ENCODE measurements at regions not wholly inside any gene's neighbourhood (a gene's known extent, or its start where the extent isn't known, plus 50 kb on each side); places are given as distances from the start of the nearest gene placed in this dataset.

- H3K14ac ChIP-seq (ENCODE audit: low read length) = no peak overlapping the region
- no peak overlapping the region for H2BK12ac ChIP-seq (ENCODE audit: low read length)
- H3K4me3 ChIP-seq (ENCODE audit: low read depth, low read length) = no peak overlapping the region
- no peak overlapping the region for H3K23ac ChIP-seq (ENCODE audit: low read length)
- H2AFZ ChIP-seq (ENCODE audit: insufficient read depth, low read length, poor library complexity) = no peak overlapping the region
- no peak overlapping the region for H3K4ac ChIP-seq (ENCODE audit: low read depth, low read length)
- H3K27me3 ChIP-seq (ENCODE audit: insufficient read depth, low read length) = no peaks in the 10 kb centered on the region
- no peak for DNase-seq
- H4K8ac ChIP-seq (ENCODE audit: low read depth, low read length) = no peak overlapping the region
- H4K12ac ChIP-seq (ENCODE audit: low read depth, low read length) = no peak overlapping the region
- H3K4me1 ChIP-seq (ENCODE audit: control insufficient read depth in 1 of 2, insufficient read depth in 2 of 2, low read length in 2 of 2) = no peaks in the 10 kb centered on the region
- no peaks in the 10 kb centered on the region for H3K9me3 ChIP-seq (ENCODE audit: insufficient read depth, low read depth, low read length)
- no peak overlapping the region for H2BK5ac ChIP-seq (ENCODE audit: low read depth, low read length, poor library complexity)
- no peak overlapping the region for H4K91ac ChIP-seq (ENCODE audit: low read depth, low read length)
- no peak overlapping the region for H2BK120ac ChIP-seq (ENCODE audit: insufficient read depth, low read length, poor library complexity)
- WGBS (ENCODE audit: extremely low coverage, insufficient coverage, insufficient read length) = no CpG with 5 or more reads among the region's 2 CpGs
- H3K27ac ChIP-seq (ENCODE audit: low read depth, low read length) = no peak overlapping the region
- no peaks in the 10 kb centered on the region for H3K79me1 ChIP-seq (ENCODE audit: low read length)
- no peak overlapping the region for H3K9ac ChIP-seq (ENCODE audit: low read length)
- H3K4me2 ChIP-seq (ENCODE audit: low read length) = no peak overlapping the region
- H3K79me2 ChIP-seq (ENCODE audit: control insufficient read depth, insufficient read depth, low read length, poor library complexity) = no peaks in the 10 kb centered on the region
- H2AK5ac ChIP-seq (ENCODE audit: low read length) = no peak overlapping the region
- no peaks in the 10 kb centered on the region for H3K36me3 ChIP-seq (ENCODE audit: control insufficient read depth in 1 of 2, insufficient read depth in 2 of 2, low read length in 2 of 2)
- no peak overlapping the region for H3K18ac ChIP-seq (ENCODE audit: low read length)
Observed at GRCh38 chr10:83955406-83955805, 183.9 kb upstream of the GHITM start.

GRCh38 chr10:83957168-83957947 lies 182.0 kb upstream of the GHITM start:
- Histone ChIP-seq H3K23ac (ENCODE audit: low read length) (no peak overlapping the region), H3K14ac (ENCODE audit: low read length) (no peak overlapping the region), H2BK120ac (ENCODE audit: insufficient read depth, low read length, poor library complexity) (no peak overlapping the region), H3K4me3 (ENCODE audit: low read depth, low read length) (no peak overlapping the region), H3K4me2 (ENCODE audit: low read length) (no peak overlapping the region), H3K79me1 (ENCODE audit: low read length) (no peaks in the 10 kb centered on the region), H3K36me3 (ENCODE audit: control insufficient read depth in 1 of 2, insufficient read depth in 2 of 2, low read length in 2 of 2) (no peaks in the 10 kb centered on the region), H2AFZ (ENCODE audit: insufficient read depth, low read length, poor library complexity) (no peak overlapping the region), H4K8ac (ENCODE audit: low read depth, low read length) (no peak overlapping the region), H3K18ac (ENCODE audit: low read length) (no peak overlapping the region), H4K12ac (ENCODE audit: low read depth, low read length) (no peak overlapping the region), H2AK5ac (ENCODE audit: low read length) (no peak overlapping the region), H3K4me1 (ENCODE audit: control insufficient read depth in 1 of 2, insufficient read depth in 2 of 2, low read length in 2 of 2) (no peaks in the 10 kb centered on the region), H3K9me3 (ENCODE audit: insufficient read depth, low read depth, low read length) (no peaks in the 10 kb centered on the region), H2BK12ac (ENCODE audit: low read length) (no peak overlapping the region), H2BK5ac (ENCODE audit: low read depth, low read length, poor library complexity) (no peak overlapping the region), H4K91ac (ENCODE audit: low read depth, low read length) (no peak overlapping the region), H3K27me3 (ENCODE audit: insufficient read depth, low read length) (no peaks in the 10 kb centered on the region), H3K27ac (ENCODE audit: low read depth, low read length) (no peak overlapping the region), H3K4ac (ENCODE audit: low read depth, low read length) (no peak overlapping the region), H3K9ac (ENCODE audit: low read length) (no peak overlapping the region), H3K79me2 (ENCODE audit: control insufficient read depth, insufficient read depth, low read length, poor library complexity) (no peaks in the 10 kb centered on the region)
- DNase-seq = no peak
- no CpG with 5 or more reads among the region's 4 CpGs for WGBS (ENCODE audit: extremely low coverage, insufficient coverage, insufficient read length)

GRCh38 chr10:83959328-83959727 lies 180.0 kb upstream of the GHITM start:
- no peak overlapping the region for H2AFZ ChIP-seq (ENCODE audit: insufficient read depth, low read length, poor library complexity)
- H3K36me3 ChIP-seq (ENCODE audit: control insufficient read depth in 1 of 2, insufficient read depth in 2 of 2, low read length in 2 of 2) = no peaks in the 10 kb centered on the region
- no peaks in the 10 kb centered on the region for H3K9me3 ChIP-seq (ENCODE audit: insufficient read depth, low read depth, low read length)
- H3K18ac ChIP-seq (ENCODE audit: low read length) = no peak overlapping the region
- no peak overlapping the region for H4K8ac ChIP-seq (ENCODE audit: low read depth, low read length)
- no peaks in the 10 kb centered on the region for H3K79me2 ChIP-seq (ENCODE audit: control insufficient read depth, insufficient read depth, low read length, poor library complexity)
- no peak overlapping the region for H3K4ac ChIP-seq (ENCODE audit: low read depth, low read length)
- H4K91ac ChIP-seq (ENCODE audit: low read depth, low read length) = no peak overlapping the region
- H2BK120ac ChIP-seq (ENCODE audit: insufficient read depth, low read length, poor library complexity) = no peak overlapping the region
- no peak overlapping the region for H4K12ac ChIP-seq (ENCODE audit: low read depth, low read length)
- H3K14ac ChIP-seq (ENCODE audit: low read length) = no peak overlapping the region
- H3K23ac ChIP-seq (ENCODE audit: low read length) = no peak overlapping the region
- no peak overlapping the region for H3K9ac ChIP-seq (ENCODE audit: low read length)
- no peaks in the 10 kb centered on the region for H3K27me3 ChIP-seq (ENCODE audit: insufficient read depth, low read length)
- DNase-seq = no peak
- no peaks in the 10 kb centered on the region for H3K4me1 ChIP-seq (ENCODE audit: control insufficient read depth in 1 of 2, insufficient read depth in 2 of 2, low read length in 2 of 2)
- no peak overlapping the region for H3K4me3 ChIP-seq (ENCODE audit: low read depth, low read length)
- no CpG with 5 or more reads among the region's 3 CpGs for WGBS (ENCODE audit: extremely low coverage, insufficient coverage, insufficient read length)
- H3K4me2 ChIP-seq (ENCODE audit: low read length) = no peak overlapping the region
- no peak overlapping the region for H3K27ac ChIP-seq (ENCODE audit: low read depth, low read length)
- H2AK5ac ChIP-seq (ENCODE audit: low read length) = no peak overlapping the region
- no peak overlapping the region for H2BK12ac ChIP-seq (ENCODE audit: low read length)
- no peak overlapping the region for H2BK5ac ChIP-seq (ENCODE audit: low read depth, low read length, poor library complexity)
- no peaks in the 10 kb centered on the region for H3K79me1 ChIP-seq (ENCODE audit: low read length)

- H3K4ac ChIP-seq (ENCODE audit: low read depth, low read length) = no peak overlapping the region
- no peak overlapping the region for H2BK5ac ChIP-seq (ENCODE audit: low read depth, low read length, poor library complexity)
- no peaks in the 10 kb centered on the region for H3K4me1 ChIP-seq (ENCODE audit: control insufficient read depth in 1 of 2, insufficient read depth in 2 of 2, low read length in 2 of 2)
- no peak overlapping the region for H2AFZ ChIP-seq (ENCODE audit: insufficient read depth, low read length, poor library complexity)
- no peak overlapping the region for H4K12ac ChIP-seq (ENCODE audit: low read depth, low read length)
- no peak overlapping the region for H4K8ac ChIP-seq (ENCODE audit: low read depth, low read length)
- H3K9me3 ChIP-seq (ENCODE audit: insufficient read depth, low read depth, low read length) = no peaks in the 10 kb centered on the region
- H2AK5ac ChIP-seq (ENCODE audit: low read length) = no peak overlapping the region
- H3K18ac ChIP-seq (ENCODE audit: low read length) = no peak overlapping the region
- no peaks in the 10 kb centered on the region for H3K79me1 ChIP-seq (ENCODE audit: low read length)
- H3K23ac ChIP-seq (ENCODE audit: low read length) = no peak overlapping the region
- no CpG with 5 or more reads among the region's 1 CpG for WGBS (ENCODE audit: extremely low coverage, insufficient coverage, insufficient read length)
- H3K27ac ChIP-seq (ENCODE audit: low read depth, low read length) = no peak overlapping the region
- no peak overlapping the region for H2BK120ac ChIP-seq (ENCODE audit: insufficient read depth, low read length, poor library complexity)
- H3K27me3 ChIP-seq (ENCODE audit: insufficient read depth, low read length) = no peaks in the 10 kb centered on the region
- no peak overlapping the region for H3K4me2 ChIP-seq (ENCODE audit: low read length)
- no peaks in the 10 kb centered on the region for H3K36me3 ChIP-seq (ENCODE audit: control insufficient read depth in 1 of 2, insufficient read depth in 2 of 2, low read length in 2 of 2)
- DNase-seq = no peak
- no peak overlapping the region for H3K14ac ChIP-seq (ENCODE audit: low read length)
- no peaks in the 10 kb centered on the region for H3K79me2 ChIP-seq (ENCODE audit: control insufficient read depth, insufficient read depth, low read length, poor library complexity)
- no peak overlapping the region for H3K4me3 ChIP-seq (ENCODE audit: low read depth, low read length)
- H4K91ac ChIP-seq (ENCODE audit: low read depth, low read length) = no peak overlapping the region
- no peak overlapping the region for H3K9ac ChIP-seq (ENCODE audit: low read length)
- H2BK12ac ChIP-seq (ENCODE audit: low read length) = no peak overlapping the region
Observed at GRCh38 chr10:83960125-83960524, 179.2 kb upstream of the GHITM start.
